PC-9 (cell line): ENCODE measurements at regions not wholly inside any gene's neighbourhood (a gene's known extent, or its start where the extent isn't known, plus 50 kb on each side); places are given as distances from the start of the nearest gene placed in this dataset.
A peak's percentile ranks its signal among the peaks of the same experiment; 100 is the strongest.

ENCODE experiments used
- BruUV-seq: library from RNA; stranded (reverse); fragments of 400-500 nt; replicated peaks from 2 replicates; lab custom pipeline; 2021; lab: Mats Ljungman, UMichigan
- CTCF ChIA-PET: fragments of 300-600 bp; sonication (Branson Sonifier 250); formaldehyde crosslinking; loops from one replicate; lab custom pipeline; 2022; ENCODE audit warnings: antibody characterized with exemption; lab: Charles Lee
- POLR2A ChIA-PET: fragments of 300-600 bp; sonication (Branson Sonifier 250); formaldehyde crosslinking; loops from one replicate; lab custom pipeline; 2022; ENCODE audit warnings: antibody characterized with exemption; ENCODE audit not compliant: unreplicated experiment; lab: Charles Lee
- DNase-seq, 2 experiments: peaks; one replicate each; pipeline versions ENCODE4 v3.0.0 to v3.0.0-alpha.2; 2015 to 2022; ENCODE audit warnings: mixed read lengths in 1 of 2
- H2AFZ ChIP-seq: fragments of 200-600 bp; sonication (generic); 2 replicates; pipeline ENCODE4 v1.8.1; 2017; ENCODE audit warnings: antibody characterized with exemption
- H3F3A ChIP-seq: fragments of 200-600 bp; sonication (generic); 2 replicates; pipeline ENCODE4 v1.8.1; 2017; ENCODE audit warnings: antibody characterized with exemption, mild to moderate bottlenecking, low read depth; ENCODE audit not compliant: insufficient read depth
- H3K27ac ChIP-seq: fragments of 200-600 bp; sonication (generic); 2 replicates; pipeline ENCODE4 v1.6.1; 2016; ENCODE audit warnings: mixed run types
- H3K27me3 ChIP-seq: fragments of 200-600 bp; sonication (generic); 2 replicates; pipeline ENCODE4 v1.6.1; 2016; ENCODE audit warnings: low read depth, mixed run types; ENCODE audit not compliant: insufficient read depth
- H3K36me3 ChIP-seq: fragments of 200-600 bp; sonication (generic); 2 replicates; pipeline ENCODE4 v1.6.1; 2016; ENCODE audit warnings: low read depth, mixed run types
- H3K4me1 ChIP-seq: fragments of 200-600 bp; sonication (generic); replicated peaks from 2 replicates; pipeline ENCODE4 v1.6.1; 2016; ENCODE audit warnings: mixed run types; ENCODE audit not compliant: insufficient read depth
- H3K4me2 ChIP-seq: fragments of 200-600 bp; sonication (generic); 2 replicates; pipeline ENCODE4 v1.6.1; 2017; ENCODE audit warnings: mixed run types
- H3K4me3 ChIP-seq: fragments of 200-600 bp; sonication (generic); 2 replicates; pipeline ENCODE4 v1.6.1; 2016; ENCODE audit warnings: mixed run types
- H3K79me2 ChIP-seq: fragments of 200-600 bp; sonication (generic); 2 replicates; pipeline ENCODE4 v1.6.1; 2017; ENCODE audit warnings: low read depth, mixed run types
- H3K9me2 ChIP-seq: fragments of 200-600 bp; sonication (generic); 2 replicates; pipeline ENCODE4 v1.8.1; 2017; ENCODE audit warnings: mild to moderate bottlenecking; ENCODE audit not compliant: insufficient read depth
- H3K9me3 ChIP-seq: fragments of 200-600 bp; sonication (generic); 2 replicates; pipeline ENCODE4 v1.8.1; 2016; ENCODE audit warnings: low read depth; ENCODE audit not compliant: insufficient read depth
- H4K20me1 ChIP-seq: fragments of 200-600 bp; sonication (generic); 2 replicates; pipeline ENCODE4 v1.8.1; 2017; ENCODE audit not compliant: insufficient read depth
- CTCF ChIP-seq: fragments of 200-600 bp; sonication (generic); conservative IDR thresholded peaks from 2 replicates; pipeline ENCODE4 v1.6.1; 2017; ENCODE audit warnings: mixed run types, antibody characterized with exemption, mild to moderate bottlenecking, moderate library complexity
- EZH2 ChIP-seq: fragments of 200-600 bp; sonication (generic); IDR thresholded peaks from 2 replicates; pipeline ENCODE4 v1.8.0; 2017; ENCODE audit warnings: antibody characterized with exemption, low read depth
- intact Hi-C: fragments of 100-400 bp; cut with micrococcal nuclease; formaldehyde crosslinking; loops from one replicate; pipeline ENCODE4 v1.10.0; 2022; ENCODE audit not compliant: unreplicated experiment

GRCh38 chr3:154029926-154030325 lies 91.3 kb upstream of the ARHGEF26 start:
- BruUV-seq, result no TSS peak
- CTCF ChIA-PET, result interaction anchor here (0.6 kb wide), 1 partner anchor 281 kb away, joined by 3 read pairs; no protein-coding TSS in a partner anchor
- H3K27me3 ChIP-seq, result no peaks in the 10 kb centered on the region

DNA sequence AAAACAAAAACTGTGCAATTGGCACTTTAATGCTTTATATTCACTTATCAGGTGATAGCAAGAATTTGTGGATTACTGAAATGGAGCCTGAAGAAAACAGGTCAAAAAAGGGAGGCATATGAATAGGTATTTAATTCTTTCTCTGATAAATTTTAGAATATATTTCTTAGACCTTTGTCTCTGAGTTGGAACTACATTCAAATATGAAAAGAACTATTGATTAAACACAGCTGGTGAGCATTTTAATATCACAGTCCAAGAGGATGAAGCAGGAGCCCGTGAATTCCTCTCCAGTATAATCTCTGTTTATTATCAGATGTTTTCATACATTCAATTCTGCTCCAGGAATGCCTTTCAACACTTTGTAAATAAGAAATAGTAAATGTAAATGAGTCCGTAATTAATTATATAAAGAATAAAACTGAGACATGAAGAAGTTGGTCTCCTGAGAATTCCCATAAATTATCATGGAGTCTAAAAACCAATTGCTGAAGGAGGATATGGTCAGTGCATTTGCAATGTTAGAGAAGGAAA lies 86.3 kb upstream of the ARHGEF26 start:
- TF ChIP-seq EZH2 (no peak), CTCF (no peak)
- Histone ChIP-seq H3F3A (no peaks in the 10 kb centered on the region), H3K36me3 (no peaks in the 10 kb centered on the region), H3K4me2 (no peak overlapping the region), H4K20me1 (no peaks in the 10 kb centered on the region), H3K9me2 (no peaks in the 10 kb centered on the region), H3K27me3 (no peaks in the 10 kb centered on the region), H3K4me3 (no peak overlapping the region), H2AFZ (no peak overlapping the region; the same call in 1 of the 2 replicates), H3K9me3 (no peaks in the 10 kb centered on the region), H3K79me2 (no peaks in the 10 kb centered on the region), H3K27ac (no peak overlapping the region), H3K4me1 (no peaks in the 10 kb centered on the region)
- intact Hi-C loops, result no loop called here
- POLR2A ChIA-PET, result no interaction called here
- no peak for DNase-seq
- BruUV-seq, result no TSS peak
- CTCF ChIA-PET, result no interaction called here

More at GRCh38 chr3:154029926-154030325, 91.3 kb upstream of the ARHGEF26 start:
- POLR2A ChIA-PET, result no interaction called here
- no peaks in the 10 kb centered on the region for H3K79me2 ChIP-seq
- no peaks in the 10 kb centered on the region for H3K36me3 ChIP-seq
- no peak for DNase-seq
- no peaks in the 10 kb centered on the region for H3K9me2 ChIP-seq
- TF ChIP-seq EZH2 (no peak), CTCF (no peak)
- no peak overlapping the region for H2AFZ ChIP-seq
- H3K27ac ChIP-seq, result no peak overlapping the region
- intact Hi-C loops, result no loop called here
- no peak overlapping the region for H3K4me2 ChIP-seq
- H3K4me3 ChIP-seq, result no peak overlapping the region
- 0 out of 2 replicates have a peak, but pooled peaks cover 4% of the 10 kb centered on the region for H3K4me1 ChIP-seq
- no peaks in the 10 kb centered on the region for H4K20me1 ChIP-seq
- H3K9me3 ChIP-seq, result no peaks in the 10 kb centered on the region
- no peaks in the 10 kb centered on the region for H3F3A ChIP-seq

GRCh38 chr3:154040283-154040682 lies 80.9 kb upstream of the ARHGEF26 start:
- TF ChIP-seq EZH2 (no peak), CTCF (peak; percentile 70)
- no TSS peak for BruUV-seq
- intact Hi-C loops, result loop anchor here (1.0 kb wide), 1 partner anchor 213 kb away; no protein-coding TSS in a partner anchor
- Histone ChIP-seq H3K27me3 (no peaks in the 10 kb centered on the region), H4K20me1 (no peaks in the 10 kb centered on the region), H3K4me1 (no peaks in the 10 kb centered on the region), H3K79me2 (no peaks in the 10 kb centered on the region), H2AFZ (no peak overlapping the region), H3K4me2 (no peak overlapping the region), H3K9me3 (no peaks in the 10 kb centered on the region), H3K4me3 (no peak overlapping the region), H3K36me3 (no peaks in the 10 kb centered on the region), H3F3A (no peaks in the 10 kb centered on the region), H3K27ac (no peak overlapping the region), H3K9me2 (no peaks in the 10 kb centered on the region)
- no peak for DNase-seq
- POLR2A ChIA-PET, result no interaction called here
- CTCF ChIA-PET, result no interaction called here
